Naive thymus-derived CD8-positive, alpha-beta T cell (primary cell): ENCODE measurements at regions not wholly inside any gene's neighbourhood (a gene's known extent, or its start where the extent isn't known, plus 50 kb on each side); places are given as distances from the start of the nearest gene placed in this dataset.

Experiments
- ATAC-seq, 2 donors: fragments of 150-1000 bp; cut with Tn5 transposase in 1 of 2; sonication (Bioruptor Pico), chemical (Tn5 transposase) in 1 of 2; 1 replicate in 1 of 2; 2 replicates in 1 of 2; pipeline ENCODE4 v1.10.0; 2021; ENCODE audit warnings: mild to moderate bottlenecking in 2 of 2, moderate library complexity in 2 of 2
- POLR2A ChIA-PET: fragments of 350-600 bp; sonication (Branson Sonifier 250); formaldehyde crosslinking; loops from one replicate; lab custom pipeline; 2021; ENCODE audit warnings: antibody characterized with exemption; lab: Charles Lee
- DNase-seq, 10 donors: peaks; one replicate each; pipeline versions ENCODE4 v3.0.0 to v3.0.0-alpha.2; 2020 to 2022
- H3K27ac Mint-ChIP-seq, 10 donors: one replicate each; pipeline ENCODE4 v1.8.0; 2020 to 2022; ENCODE audit warnings: mild to moderate bottlenecking in 10 of 10, mixed read lengths in 10 of 10, moderate library complexity in 4 of 10, inconsistent platforms in 1 of 10
- H3K27me3 Mint-ChIP-seq, 5 donors: one replicate each; pipeline ENCODE4 v1.8.0; 2021 to 2022; ENCODE audit warnings: mixed read lengths in 5 of 5
- H3K36me3 Mint-ChIP-seq, 3 donors: one replicate each; pipeline ENCODE4 v1.8.0; 2020 to 2022; ENCODE audit warnings: mixed read lengths in 3 of 3, mild to moderate bottlenecking in 2 of 3, inconsistent platforms in 1 of 3
- H3K4me1 Mint-ChIP-seq, 4 donors: one replicate each; pipeline ENCODE4 v1.8.0; 2021 to 2022; ENCODE audit warnings: mixed read lengths in 4 of 4
- H3K4me3 Mint-ChIP-seq, 10 donors: one replicate each; pipeline ENCODE4 v1.8.0; 2020 to 2022; ENCODE audit warnings: mild to moderate bottlenecking in 10 of 10, mixed read lengths in 10 of 10, moderate library complexity in 6 of 10, inconsistent platforms in 1 of 10
- H3K9me3 Mint-ChIP-seq, 9 donors: one replicate each; pipeline ENCODE4 v1.8.0; 2020 to 2022; ENCODE audit warnings: mixed read lengths in 9 of 9, mild to moderate bottlenecking in 3 of 9, inconsistent platforms in 1 of 9, moderate library complexity in 1 of 9

- no peak for DNase-seq
- no peak for ATAC-seq
- no peak overlapping the region for H3K27ac Mint-ChIP-seq
- POLR2A ChIA-PET, result no interaction called here
- H3K9me3 Mint-ChIP-seq, result peaks cover 0 to 17% (median 4%) of the 10 kb centered on the region in 9 donors
- H3K4me1 Mint-ChIP-seq, result no peaks in the 10 kb centered on the region
- peaks cover 0 to 7% (median 0%) of the 10 kb centered on the region in 3 donors for H3K36me3 Mint-ChIP-seq
- H3K27me3 Mint-ChIP-seq, result peaks cover 6 to 23% (median 8%) of the 10 kb centered on the region in 5 donors
- no peak overlapping the region for H3K4me3 Mint-ChIP-seq
These were observed 263.0 kb upstream of the NEBL start for GRCh38 chr10:21160116-21160515.

DNA sequence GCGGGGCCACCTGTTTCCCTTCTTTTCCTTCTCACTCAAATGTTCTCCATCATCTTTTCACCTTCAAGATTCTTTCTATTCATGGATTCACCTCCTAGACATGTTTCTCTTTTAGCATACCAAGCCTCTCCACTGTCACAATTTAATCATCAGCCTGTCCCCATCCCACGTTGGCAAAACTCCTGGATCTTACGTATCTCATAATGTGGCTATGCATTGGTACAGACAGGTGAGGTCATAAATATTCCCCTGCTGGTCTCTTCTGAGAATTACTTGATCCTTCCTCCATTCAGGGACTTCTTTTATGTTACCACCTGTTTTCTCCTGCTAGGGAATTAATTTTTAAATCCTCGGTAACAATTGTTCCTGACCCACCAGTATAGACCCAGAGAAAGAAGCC, 262.6 kb upstream of the NEBL start:
- POLR2A ChIA-PET, result no interaction called here
- Mint-ChIP-seq H3K9me3 (peaks cover 0 to 17% (median 4%) of the 10 kb centered on the region in 9 donors), H3K4me3 (no peak overlapping the region), H3K27ac (no peak overlapping the region), H3K27me3 (peaks cover 6 to 23% (median 8%) of the 10 kb centered on the region in 5 donors), H3K36me3 (peaks cover 0 to 7% (median 0%) of the 10 kb centered on the region in 3 donors), H3K4me1 (no peaks in the 10 kb centered on the region)
- no peak for DNase-seq
- no peak for ATAC-seq

- no peak for DNase-seq
- peaks cover 0 to 17% (median 4%) of the 10 kb centered on the region in 9 donors for H3K9me3 Mint-ChIP-seq
- no peak overlapping the region for H3K27ac Mint-ChIP-seq
- H3K27me3 Mint-ChIP-seq, result peaks cover 6 to 23% (median 8%) of the 10 kb centered on the region in 5 donors
- H3K4me1 Mint-ChIP-seq, result no peaks in the 10 kb centered on the region
- H3K36me3 Mint-ChIP-seq, result peaks cover 0 to 7% (median 0%) of the 10 kb centered on the region in 3 donors
- no peak overlapping the region for H3K4me3 Mint-ChIP-seq
- POLR2A ChIA-PET, result no interaction called here
- no peak for ATAC-seq
These were observed 261.2 kb upstream of the NEBL start for GRCh38 chr10:21158301-21158700.

DNA sequence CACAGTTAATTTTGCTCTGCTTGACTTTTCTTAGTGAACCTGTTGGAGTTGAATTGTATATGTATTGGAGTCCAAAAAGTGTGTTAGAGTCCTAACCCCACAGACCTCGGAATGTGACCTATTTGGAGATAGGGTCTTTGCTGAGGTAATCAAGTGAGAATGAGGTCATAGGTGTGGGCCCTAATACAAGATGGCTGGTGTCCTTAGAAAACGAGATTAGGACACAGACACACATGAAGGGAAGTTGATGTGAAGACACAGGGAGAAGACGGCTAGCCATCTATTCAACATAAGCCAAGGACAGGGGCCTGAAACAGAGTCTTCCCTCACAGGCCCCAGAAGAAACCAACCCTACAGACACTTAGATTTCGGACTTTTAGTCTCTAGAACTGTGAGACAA, 260.6 kb upstream of the NEBL start:
- H3K4me1 Mint-ChIP-seq, result no peaks in the 10 kb centered on the region
- no peak overlapping the region for H3K4me3 Mint-ChIP-seq
- H3K27me3 Mint-ChIP-seq, result peaks cover 6 to 23% (median 8%) of the 10 kb centered on the region in 5 donors
- ATAC-seq (no peak), DNase-seq (no peak)
- peaks cover 0 to 7% (median 0%) of the 10 kb centered on the region in 3 donors for H3K36me3 Mint-ChIP-seq
- H3K27ac Mint-ChIP-seq, result no peak overlapping the region
- POLR2A ChIA-PET, result no interaction called here
- H3K9me3 Mint-ChIP-seq, result peaks cover 0 to 16% (median 4%) of the 10 kb centered on the region in 9 donors

GRCh38 chr10:21150166-21150565, 253.1 kb upstream of the NEBL start:
- POLR2A ChIA-PET, result no interaction called here
- Mint-ChIP-seq H3K27ac (no peak overlapping the region), H3K27me3 (peaks cover 0 to 16% (median 5%) of the 10 kb centered on the region in 5 donors), H3K4me3 (no peak overlapping the region), H3K4me1 (no peaks in the 10 kb centered on the region), H3K36me3 (no peaks in the 10 kb centered on the region), H3K9me3 (peaks cover 0 to 8% (median 0%) of the 10 kb centered on the region in 9 donors)
- ATAC-seq (no peak), DNase-seq (no peak)

DNA sequence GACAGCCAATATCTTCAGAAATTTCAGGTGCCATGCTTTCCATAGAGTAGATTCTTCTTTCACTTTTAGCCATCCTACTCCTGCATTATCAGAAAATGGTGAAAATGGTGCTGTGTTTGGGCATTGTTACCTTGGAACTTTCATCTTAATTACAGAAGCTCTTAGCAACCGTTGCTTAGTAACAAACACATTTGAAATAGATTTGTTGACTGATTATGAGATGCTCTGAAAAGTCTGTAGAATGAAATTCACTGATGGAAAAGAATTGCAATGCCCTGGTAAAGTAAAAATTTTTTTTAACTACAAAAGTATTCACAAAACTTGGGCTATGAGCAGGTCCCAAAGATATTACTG, 249.3 kb upstream of the NEBL start:
- POLR2A ChIA-PET, result no interaction called here
- DNase-seq, result no peak
- Mint-ChIP-seq H3K36me3 (no peaks in the 10 kb centered on the region), H3K9me3 (peaks cover 0 to 8% (median 0%) of the 10 kb centered on the region in 9 donors), H3K4me1 (no peaks in the 10 kb centered on the region), H3K4me3 (no peak overlapping the region), H3K27ac (peak overlapping the region in 1 of 10 donors; percentile 78), H3K27me3 (peaks cover 0 to 3% (median 0%) of the 10 kb centered on the region in 5 donors)
- ATAC-seq, result no peak

- DNase-seq (no peak), ATAC-seq (no peak)
- H3K9me3 Mint-ChIP-seq, result peaks cover 0 to 7% (median 0%) of the 10 kb centered on the region in 9 donors
- H3K27ac Mint-ChIP-seq, result peak overlapping the region in 1 of 10 donors; percentile 78
- no peak overlapping the region for H3K4me3 Mint-ChIP-seq
- no peaks in the 10 kb centered on the region for H3K36me3 Mint-ChIP-seq
- H3K27me3 Mint-ChIP-seq, result peaks cover 0 to 2% (median 0%) of the 10 kb centered on the region in 5 donors
- POLR2A ChIA-PET, result no interaction called here
- H3K4me1 Mint-ChIP-seq, result no peaks in the 10 kb centered on the region
These were observed 248.8 kb upstream of the NEBL start for GRCh38 chr10:21145751-21146435.

- H3K4me1 Mint-ChIP-seq, result no peaks in the 10 kb centered on the region
- POLR2A ChIA-PET, result no interaction called here
- peaks cover 0 to 4% (median 0%) of the 10 kb centered on the region in 5 donors for H3K27me3 Mint-ChIP-seq
- no peak overlapping the region for H3K4me3 Mint-ChIP-seq
- no peak for DNase-seq
- H3K9me3 Mint-ChIP-seq, result peaks cover 0 to 5% (median 0%) of the 10 kb centered on the region in 9 donors
- H3K36me3 Mint-ChIP-seq, result no peaks in the 10 kb centered on the region
- no peak overlapping the region for H3K27ac Mint-ChIP-seq
- ATAC-seq, result no peak
These were observed 246.9 kb upstream of the NEBL start for GRCh38 chr10:21144047-21144446.

DNA sequence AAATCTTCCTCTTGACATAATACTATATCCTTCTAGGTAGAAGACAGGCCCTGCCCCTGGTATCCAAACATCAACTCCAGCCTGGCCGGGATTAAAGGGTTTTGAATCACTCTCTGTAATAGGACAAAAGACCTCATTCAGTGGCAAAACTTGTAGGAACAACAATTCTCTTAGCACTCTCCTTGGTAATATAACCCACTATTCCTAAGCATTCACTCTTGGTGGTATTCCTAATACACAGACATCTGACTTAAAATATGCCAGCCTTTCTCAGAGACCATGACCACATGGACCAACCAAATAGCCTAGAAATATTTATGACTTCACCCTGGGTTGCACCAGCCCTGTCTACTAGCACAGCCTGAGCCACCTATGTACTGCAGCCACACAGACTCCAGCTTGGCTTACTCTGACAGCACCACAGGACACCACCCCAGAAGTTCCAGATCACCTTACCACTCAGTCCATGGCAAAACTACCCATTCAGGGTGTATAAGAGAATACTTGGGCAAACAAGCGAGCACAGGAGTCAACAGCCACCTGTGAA, 244.9 kb upstream of the NEBL start:
- ATAC-seq (no peak), DNase-seq (no peak)
- Mint-ChIP-seq H3K4me1 (no peaks in the 10 kb centered on the region), H3K4me3 (no peak overlapping the region), H3K27me3 (peaks cover 0 to 17% (median 2%) of the 10 kb centered on the region in 5 donors), H3K27ac (no peak overlapping the region), H3K36me3 (no peaks in the 10 kb centered on the region), H3K9me3 (no peaks in the 10 kb centered on the region)
- POLR2A ChIA-PET, result no interaction called here

DNA sequence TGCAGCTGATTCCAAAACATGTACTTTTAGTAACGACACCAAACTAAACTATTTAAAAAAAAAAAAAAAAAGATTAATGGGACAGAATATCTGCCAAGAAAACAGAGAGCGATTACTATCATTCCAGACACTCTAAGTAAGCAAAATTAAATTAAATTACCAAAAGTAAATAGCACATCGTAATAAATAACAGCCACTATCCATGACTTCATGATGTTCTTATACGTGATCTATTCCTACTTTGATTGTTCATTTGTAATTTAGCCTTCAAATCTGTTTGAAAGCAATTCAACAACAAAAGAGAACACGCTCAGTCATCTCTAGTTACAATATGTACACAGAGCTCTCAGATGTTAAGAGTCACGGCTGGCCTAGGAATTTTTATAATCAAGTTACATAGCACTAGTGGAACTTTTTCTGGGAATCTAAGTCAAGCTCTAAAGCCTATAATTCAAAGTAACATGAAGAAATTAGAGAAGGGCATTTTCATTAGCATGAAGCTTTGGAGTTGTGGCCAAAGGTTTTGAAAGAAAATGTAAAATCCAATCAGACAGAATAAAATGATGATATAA, 241.7 kb upstream of the NEBL start:
- Mint-ChIP-seq H3K27ac (no peak overlapping the region), H3K4me3 (no peak overlapping the region), H3K36me3 (no peaks in the 10 kb centered on the region), H3K4me1 (no peaks in the 10 kb centered on the region), H3K9me3 (no peaks in the 10 kb centered on the region), H3K27me3 (peaks cover 0 to 40% (median 4%) of the 10 kb centered on the region in 5 donors)
- POLR2A ChIA-PET, result no interaction called here
- ATAC-seq (no peak), DNase-seq (no peak)

DNA sequence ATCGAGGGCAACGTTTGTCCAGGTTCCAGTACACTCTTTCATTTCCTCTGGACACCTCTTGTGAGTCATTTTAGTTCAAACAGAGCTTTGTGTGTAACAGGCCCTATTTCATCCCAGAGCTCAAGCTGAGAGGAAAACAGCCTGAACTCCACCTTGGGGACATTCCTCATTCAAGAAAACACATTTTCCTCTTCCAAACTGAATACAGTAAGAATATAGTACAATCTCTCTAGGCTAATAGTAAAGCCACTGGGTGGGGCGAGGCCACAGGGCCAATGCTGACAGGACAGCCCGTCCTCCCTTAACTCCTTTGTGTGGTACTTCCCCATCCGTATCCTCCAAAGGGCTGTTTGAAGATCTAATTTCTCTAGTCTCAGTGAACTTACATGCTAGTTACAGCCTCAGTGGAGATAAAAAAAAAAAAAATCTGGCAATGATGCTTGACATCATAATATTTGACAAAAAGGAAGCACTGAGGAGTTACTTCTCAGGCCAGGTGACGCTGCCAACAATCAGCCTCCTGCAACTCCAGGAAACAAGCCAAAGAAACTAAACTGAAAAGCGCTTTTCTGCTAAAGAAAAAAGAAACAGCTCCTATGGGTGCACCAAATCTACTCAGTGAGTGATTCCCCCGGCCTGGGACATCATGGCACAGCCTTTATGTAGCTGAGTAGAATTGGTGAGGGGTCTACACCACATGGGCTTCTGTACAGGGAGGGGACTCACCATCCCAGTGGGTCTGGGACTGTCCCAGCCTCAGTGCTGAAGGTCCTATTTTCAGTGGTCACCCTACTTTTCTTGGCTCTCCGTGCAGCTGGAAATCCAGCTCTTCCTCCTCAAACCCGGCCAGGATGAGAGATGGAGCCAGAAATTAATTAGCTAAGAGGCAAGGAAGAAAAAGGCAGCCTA, 238.2 kb upstream of the NEBL start:
- H3K9me3 Mint-ChIP-seq, result no peaks in the 10 kb centered on the region
- H3K4me3 Mint-ChIP-seq, result no peak overlapping the region
- POLR2A ChIA-PET, result interaction anchor here (0.7 kb wide), 1 partner anchor 795 kb away, joined by 3 read pairs; no protein-coding TSS in a partner anchor
- no peak overlapping the region for H3K27ac Mint-ChIP-seq
- DNase-seq (no peak), ATAC-seq (no peak)
- H3K4me1 Mint-ChIP-seq, result no peaks in the 10 kb centered on the region
- peaks cover 0 to 40% (median 4%) of the 10 kb centered on the region in 5 donors for H3K27me3 Mint-ChIP-seq
- no peaks in the 10 kb centered on the region for H3K36me3 Mint-ChIP-seq

DNA sequence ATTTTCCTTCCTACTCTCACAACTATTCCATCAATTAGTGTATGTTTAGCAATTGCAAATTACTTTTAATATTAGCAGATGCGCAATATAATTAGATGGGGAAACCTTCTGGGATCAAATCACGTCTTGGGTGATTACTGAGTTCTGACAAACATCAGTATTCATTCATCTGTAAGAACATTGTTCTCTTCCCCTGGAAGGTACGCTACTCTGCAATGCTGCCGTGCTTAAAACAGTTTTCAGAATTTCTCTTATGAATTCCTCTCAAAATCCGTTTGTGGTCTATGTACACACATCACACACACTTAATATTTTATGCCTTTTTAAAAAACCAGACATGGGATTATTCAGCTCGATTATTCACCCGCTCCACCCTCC, 237.5 kb upstream of the NEBL start:
- DNase-seq, result no peak
- Mint-ChIP-seq H3K27ac (no peak overlapping the region), H3K4me3 (no peak overlapping the region), H3K36me3 (no peaks in the 10 kb centered on the region), H3K4me1 (no peaks in the 10 kb centered on the region), H3K27me3 (peaks cover 0 to 40% (median 4%) of the 10 kb centered on the region in 5 donors), H3K9me3 (no peaks in the 10 kb centered on the region)
- POLR2A ChIA-PET, result no interaction called here
- no peak for ATAC-seq
